ENCODE measurements at regions not wholly inside any gene's neighbourhood (a gene's known extent, or its start where the extent isn't known, plus 50 kb on each side); places are given as distances from the start of the nearest gene placed in this dataset.

GRCh38 chr5:40354171-40354570, 325.5 kb upstream of the PTGER4 start:
- no peak for TF ChIP-seq CTCF (IDR thresholded peaks at IDR 0.05)

- TF ChIP-seq CTCF (IDR thresholded peaks at IDR 0.05), result no peak
These were observed 326.3 kb upstream of the PTGER4 start for GRCh38 chr5:40353442-40353841.

GRCh38 chr5:40347981-40348725, 331.6 kb upstream of the PTGER4 start:
- no peak for TF ChIP-seq CTCF (IDR thresholded peaks at IDR 0.05)

- TF ChIP-seq CTCF (IDR thresholded peaks at IDR 0.05), result no peak
These were observed 332.8 kb upstream of the PTGER4 start for GRCh38 chr5:40346901-40347300.

GRCh38 chr5:40334242-40334635, 345.5 kb upstream of the PTGER4 start:
- no peak for TF ChIP-seq CTCF (IDR thresholded peaks at IDR 0.05)

GRCh38 chr5:40333459-40334241, 346.1 kb upstream of the PTGER4 start:
- TF ChIP-seq CTCF (IDR thresholded peaks at IDR 0.05), result no peak

GRCh38 chr5:40332970-40333369, 346.7 kb upstream of the PTGER4 start:
- TF ChIP-seq CTCF (IDR thresholded peaks at IDR 0.05), result no peak
